GM23338 (cell line): ENCODE measurements at regions not wholly inside any gene's neighbourhood (a gene's known extent, or its start where the extent isn't known, plus 50 kb on each side); places are given as distances from the start of the nearest gene placed in this dataset.

Experiments used
- ATAC-seq: fragments of 200-7000 bp; cut with Tn5 transposase; 3 replicates; pipeline ENCODE4 v1.9.1; 2020
- DNase-seq: peaks from one replicate; pipeline ENCODE4 v3.0.0-alpha.2; 2015; ENCODE audit warnings: low spot score
- H2AFZ ChIP-seq: fragments of 200-600 bp; sonication (generic); 2 replicates; pipeline ENCODE4 v1.8.0; 2016; ENCODE audit warnings: antibody characterized with exemption, mild to moderate bottlenecking, moderate library complexity
- H3F3A ChIP-seq: fragments of 200-600 bp; sonication (generic); replicated peaks from 2 replicates; pipeline ENCODE4 v1.8.0; 2017; ENCODE audit warnings: antibody characterized with exemption, mixed run types, low read depth
- H3K27ac ChIP-seq: fragments of 200-600 bp; sonication (generic); 2 replicates; pipeline ENCODE4 v1.6.1; 2016; ENCODE audit warnings: low read depth
- H3K27me3 ChIP-seq: fragments of 200-600 bp; sonication (generic); 2 replicates; pipeline ENCODE4 v1.8.0; 2016; ENCODE audit warnings: mild to moderate bottlenecking, mixed run types, moderate library complexity; ENCODE audit not compliant: insufficient read depth
- H3K36me3 ChIP-seq: fragments of 200-600 bp; sonication (generic); 2 replicates; pipeline ENCODE4 v1.8.0; 2016; ENCODE audit warnings: mild to moderate bottlenecking; ENCODE audit not compliant: insufficient read depth
- H3K4me1 ChIP-seq: fragments of 200-600 bp; sonication (generic); 2 replicates; pipeline ENCODE4 v1.8.0; 2016; ENCODE audit warnings: mild to moderate bottlenecking, moderate library complexity; ENCODE audit not compliant: insufficient read depth
- H3K4me2 ChIP-seq: fragments of 200-600 bp; sonication (generic); 2 replicates; pipeline ENCODE4 v1.7.1; 2017; ENCODE audit warnings: mixed run types
- H3K4me3 ChIP-seq: fragments of 200-600 bp; sonication (generic); 2 replicates; pipeline ENCODE4 v1.6.1; 2016; ENCODE audit warnings: mixed run types
- H3K79me2 ChIP-seq: fragments of 200-600 bp; sonication (generic); replicated peaks from 2 replicates; pipeline ENCODE4 v1.8.0; 2017; ENCODE audit warnings: mild to moderate bottlenecking; ENCODE audit not compliant: insufficient read depth
- H3K9me2 ChIP-seq: fragments of 200-600 bp; sonication (generic); 2 replicates; pipeline ENCODE4 v1.8.0; 2017; ENCODE audit not compliant: insufficient read depth
- H4K20me1 ChIP-seq: fragments of 200-600 bp; sonication (generic); replicated peaks from 2 replicates; pipeline ENCODE4 v1.8.0; 2017; ENCODE audit warnings: mild to moderate bottlenecking; ENCODE audit not compliant: insufficient read depth
- H3K27ac Mint-ChIP-seq: 2 replicates; pipeline ENCODE4 v1.8.0; 2020; ENCODE audit warnings: inconsistent platforms, mild to moderate bottlenecking, moderate library complexity, mixed read lengths
- H3K27me3 Mint-ChIP-seq: 3 replicates; pipeline ENCODE4 v1.8.0; 2022; ENCODE audit warnings: low read depth, mild to moderate bottlenecking, moderate library complexity, mixed read lengths, inconsistent platforms; ENCODE audit not compliant: insufficient read depth, poor library complexity
- H3K36me3 Mint-ChIP-seq: 3 replicates; pipeline ENCODE4 v1.8.0; 2021; ENCODE audit warnings: low read depth, mild to moderate bottlenecking, inconsistent platforms, moderate library complexity, mixed read lengths
- H3K4me1 Mint-ChIP-seq: 3 replicates; pipeline ENCODE4 v1.8.0; 2020; ENCODE audit warnings: mild to moderate bottlenecking, inconsistent platforms, mixed read lengths
- H3K4me3 Mint-ChIP-seq: 3 replicates; pipeline ENCODE4 v1.8.0; 2021; ENCODE audit warnings: moderate library complexity, mild to moderate bottlenecking, inconsistent platforms, mixed read lengths
- H3K9me3 Mint-ChIP-seq: 3 replicates; pipeline ENCODE4 v1.8.0; 2020; ENCODE audit warnings: moderate library complexity, mild to moderate bottlenecking, inconsistent platforms, mixed read lengths
- CREB1 ChIP-seq: fragments of 250-450 bp; sonication (Bioruptor Pico); IDR thresholded peaks from 2 replicates; pipeline ENCODE4 v1.5.0; 2020; ENCODE audit warnings: low read depth, mild to moderate bottlenecking, moderate library complexity
- EZH2 ChIP-seq: fragments of 200-600 bp; sonication (generic); IDR thresholded peaks from one replicate; pipeline ENCODE4 v1.8.0; 2017; ENCODE audit warnings: antibody characterized with exemption, mild to moderate bottlenecking, low read depth; ENCODE audit not compliant: unreplicated experiment
- EZH2phosphoT487 ChIP-seq: fragments of 200-600 bp; sonication (generic); IDR thresholded peaks from one replicate; pipeline ENCODE4 v1.8.1; 2018; ENCODE audit warnings: antibody characterized with exemption; ENCODE audit not compliant: unreplicated experiment
- JUNB ChIP-seq: IDR thresholded peaks from one replicate; pipeline ENCODE4 v1.6.1; 2016; ENCODE audit warnings: antibody characterized with exemption; ENCODE audit not compliant: unreplicated experiment
- NANOG ChIP-seq: IDR thresholded peaks from 2 replicates; pipeline ENCODE4 v1.6.1; 2016; ENCODE audit warnings: antibody characterized with exemption, borderline replicate concordance
- POLR2AphosphoS5 ChIP-seq: IDR thresholded peaks from 2 replicates; pipeline ENCODE4 v1.6.1; 2016; ENCODE audit warnings: antibody characterized with exemption, low read depth
- STAT1 ChIP-seq: IDR thresholded peaks from one replicate; pipeline ENCODE4 v1.6.1; 2016; ENCODE audit warnings: antibody characterized with exemption; ENCODE audit not compliant: unreplicated experiment
- ZNF114 ChIP-seq: fragments of 250-450 bp; sonication (Bioruptor Pico); IDR thresholded peaks from 2 replicates; pipeline ENCODE4 v1.5.0; 2020; ENCODE audit warnings: mild to moderate bottlenecking, moderate library complexity
- ZNF331 ChIP-seq: fragments of 250-450 bp; sonication (Bioruptor Pico); IDR thresholded peaks from 2 replicates; pipeline ENCODE4 v1.5.0; 2020; ENCODE audit warnings: low read depth, mild to moderate bottlenecking, moderate library complexity
- TF ChIP-seq, protein P1 (sequence below), 2 experiments: fragments of 200-600 bp in 1 of 2; sonication (generic) in 1 of 2; conservative IDR thresholded peaks; 2 replicates each; pipeline versions ENCODE4 v1.5.1 to v1.6.1; 2016 to 2017; ENCODE audit warnings: antibody characterized with exemption in 2 of 2, low read depth in 2 of 2, mild to moderate bottlenecking in 2 of 2, moderate library complexity in 1 of 2
- TF ChIP-seq, protein P2 (sequence below): IDR thresholded peaks from 2 replicates; pipeline ENCODE4 v1.6.1; 2016; ENCODE audit warnings: antibody characterized with exemption
- TF ChIP-seq, protein P3 (sequence below): IDR thresholded peaks from one replicate; pipeline ENCODE4 v1.6.1; 2018; ENCODE audit warnings: antibody characterized with exemption; ENCODE audit not compliant: unreplicated experiment
- TF ChIP-seq, protein P4 (sequence below): fragments of 250-450 bp; sonication (Bioruptor Pico); IDR thresholded peaks from 2 replicates; pipeline ENCODE4 v1.5.0; 2020; ENCODE audit warnings: mild to moderate bottlenecking, moderate library complexity

DNA sequence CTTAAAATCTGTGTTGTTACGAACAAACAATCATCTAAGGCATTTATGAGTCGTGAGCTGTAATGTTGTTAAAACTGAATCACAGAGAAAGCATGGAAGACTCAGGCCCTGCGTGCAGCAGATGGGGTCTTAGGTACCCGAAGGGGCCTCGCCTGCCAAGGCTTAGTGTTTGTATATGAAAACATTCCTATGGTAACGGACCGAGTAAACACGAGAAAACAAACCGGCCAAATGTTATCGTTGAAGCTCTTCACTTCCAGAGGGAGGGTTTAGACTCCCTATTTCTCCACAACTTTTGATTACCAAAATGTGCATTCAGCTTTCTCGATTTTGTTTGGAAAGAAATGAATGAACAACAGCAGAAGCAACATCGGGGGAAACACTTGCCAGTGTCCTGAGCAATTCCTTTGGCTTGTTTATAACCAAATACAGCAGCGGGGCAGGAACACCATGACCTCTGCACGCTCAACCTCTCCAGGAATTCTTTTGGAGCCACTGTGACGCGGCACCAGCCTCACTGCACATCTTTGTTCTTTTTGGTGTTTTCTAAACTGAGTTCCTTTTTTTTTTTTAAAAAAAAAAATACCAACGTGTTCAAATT, 121.6 kb upstream of the KLF6 start:
- no peak overlapping the region for H3K27ac ChIP-seq
- TF ChIP-seq ZNF331 (CRISPR knock-in tag) (no peak), POLR2AphosphoS5 (no peak), CREB1 (CRISPR knock-in tag) (no peak), EZH2 (no peak), ZNF114 (CRISPR knock-in tag) (no peak), NANOG (no peak), STAT1 (no peak), JUNB (no peak), EZH2phosphoT487 (no peak)
- TF ChIP-seq, protein P1, sequence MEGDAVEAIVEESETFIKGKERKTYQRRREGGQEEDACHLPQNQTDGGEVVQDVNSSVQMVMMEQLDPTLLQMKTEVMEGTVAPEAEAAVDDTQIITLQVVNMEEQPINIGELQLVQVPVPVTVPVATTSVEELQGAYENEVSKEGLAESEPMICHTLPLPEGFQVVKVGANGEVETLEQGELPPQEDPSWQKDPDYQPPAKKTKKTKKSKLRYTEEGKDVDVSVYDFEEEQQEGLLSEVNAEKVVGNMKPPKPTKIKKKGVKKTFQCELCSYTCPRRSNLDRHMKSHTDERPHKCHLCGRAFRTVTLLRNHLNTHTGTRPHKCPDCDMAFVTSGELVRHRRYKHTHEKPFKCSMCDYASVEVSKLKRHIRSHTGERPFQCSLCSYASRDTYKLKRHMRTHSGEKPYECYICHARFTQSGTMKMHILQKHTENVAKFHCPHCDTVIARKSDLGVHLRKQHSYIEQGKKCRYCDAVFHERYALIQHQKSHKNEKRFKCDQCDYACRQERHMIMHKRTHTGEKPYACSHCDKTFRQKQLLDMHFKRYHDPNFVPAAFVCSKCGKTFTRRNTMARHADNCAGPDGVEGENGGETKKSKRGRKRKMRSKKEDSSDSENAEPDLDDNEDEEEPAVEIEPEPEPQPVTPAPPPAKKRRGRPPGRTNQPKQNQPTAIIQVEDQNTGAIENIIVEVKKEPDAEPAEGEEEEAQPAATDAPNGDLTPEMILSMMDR (conservative IDR thresholded peaks at IDR 0.05; ENCODE audit: low read depth in 2 of 2): no peak
- TF ChIP-seq, protein P2, sequence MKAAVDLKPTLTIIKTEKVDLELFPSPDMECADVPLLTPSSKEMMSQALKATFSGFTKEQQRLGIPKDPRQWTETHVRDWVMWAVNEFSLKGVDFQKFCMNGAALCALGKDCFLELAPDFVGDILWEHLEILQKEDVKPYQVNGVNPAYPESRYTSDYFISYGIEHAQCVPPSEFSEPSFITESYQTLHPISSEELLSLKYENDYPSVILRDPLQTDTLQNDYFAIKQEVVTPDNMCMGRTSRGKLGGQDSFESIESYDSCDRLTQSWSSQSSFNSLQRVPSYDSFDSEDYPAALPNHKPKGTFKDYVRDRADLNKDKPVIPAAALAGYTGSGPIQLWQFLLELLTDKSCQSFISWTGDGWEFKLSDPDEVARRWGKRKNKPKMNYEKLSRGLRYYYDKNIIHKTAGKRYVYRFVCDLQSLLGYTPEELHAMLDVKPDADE: no peak
- TF ChIP-seq, protein P3, sequence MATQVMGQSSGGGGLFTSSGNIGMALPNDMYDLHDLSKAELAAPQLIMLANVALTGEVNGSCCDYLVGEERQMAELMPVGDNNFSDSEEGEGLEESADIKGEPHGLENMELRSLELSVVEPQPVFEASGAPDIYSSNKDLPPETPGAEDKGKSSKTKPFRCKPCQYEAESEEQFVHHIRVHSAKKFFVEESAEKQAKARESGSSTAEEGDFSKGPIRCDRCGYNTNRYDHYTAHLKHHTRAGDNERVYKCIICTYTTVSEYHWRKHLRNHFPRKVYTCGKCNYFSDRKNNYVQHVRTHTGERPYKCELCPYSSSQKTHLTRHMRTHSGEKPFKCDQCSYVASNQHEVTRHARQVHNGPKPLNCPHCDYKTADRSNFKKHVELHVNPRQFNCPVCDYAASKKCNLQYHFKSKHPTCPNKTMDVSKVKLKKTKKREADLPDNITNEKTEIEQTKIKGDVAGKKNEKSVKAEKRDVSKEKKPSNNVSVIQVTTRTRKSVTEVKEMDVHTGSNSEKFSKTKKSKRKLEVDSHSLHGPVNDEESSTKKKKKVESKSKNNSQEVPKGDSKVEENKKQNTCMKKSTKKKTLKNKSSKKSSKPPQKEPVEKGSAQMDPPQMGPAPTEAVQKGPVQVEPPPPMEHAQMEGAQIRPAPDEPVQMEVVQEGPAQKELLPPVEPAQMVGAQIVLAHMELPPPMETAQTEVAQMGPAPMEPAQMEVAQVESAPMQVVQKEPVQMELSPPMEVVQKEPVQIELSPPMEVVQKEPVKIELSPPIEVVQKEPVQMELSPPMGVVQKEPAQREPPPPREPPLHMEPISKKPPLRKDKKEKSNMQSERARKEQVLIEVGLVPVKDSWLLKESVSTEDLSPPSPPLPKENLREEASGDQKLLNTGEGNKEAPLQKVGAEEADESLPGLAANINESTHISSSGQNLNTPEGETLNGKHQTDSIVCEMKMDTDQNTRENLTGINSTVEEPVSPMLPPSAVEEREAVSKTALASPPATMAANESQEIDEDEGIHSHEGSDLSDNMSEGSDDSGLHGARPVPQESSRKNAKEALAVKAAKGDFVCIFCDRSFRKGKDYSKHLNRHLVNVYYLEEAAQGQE: no peak
- TF ChIP-seq, protein P4, sequence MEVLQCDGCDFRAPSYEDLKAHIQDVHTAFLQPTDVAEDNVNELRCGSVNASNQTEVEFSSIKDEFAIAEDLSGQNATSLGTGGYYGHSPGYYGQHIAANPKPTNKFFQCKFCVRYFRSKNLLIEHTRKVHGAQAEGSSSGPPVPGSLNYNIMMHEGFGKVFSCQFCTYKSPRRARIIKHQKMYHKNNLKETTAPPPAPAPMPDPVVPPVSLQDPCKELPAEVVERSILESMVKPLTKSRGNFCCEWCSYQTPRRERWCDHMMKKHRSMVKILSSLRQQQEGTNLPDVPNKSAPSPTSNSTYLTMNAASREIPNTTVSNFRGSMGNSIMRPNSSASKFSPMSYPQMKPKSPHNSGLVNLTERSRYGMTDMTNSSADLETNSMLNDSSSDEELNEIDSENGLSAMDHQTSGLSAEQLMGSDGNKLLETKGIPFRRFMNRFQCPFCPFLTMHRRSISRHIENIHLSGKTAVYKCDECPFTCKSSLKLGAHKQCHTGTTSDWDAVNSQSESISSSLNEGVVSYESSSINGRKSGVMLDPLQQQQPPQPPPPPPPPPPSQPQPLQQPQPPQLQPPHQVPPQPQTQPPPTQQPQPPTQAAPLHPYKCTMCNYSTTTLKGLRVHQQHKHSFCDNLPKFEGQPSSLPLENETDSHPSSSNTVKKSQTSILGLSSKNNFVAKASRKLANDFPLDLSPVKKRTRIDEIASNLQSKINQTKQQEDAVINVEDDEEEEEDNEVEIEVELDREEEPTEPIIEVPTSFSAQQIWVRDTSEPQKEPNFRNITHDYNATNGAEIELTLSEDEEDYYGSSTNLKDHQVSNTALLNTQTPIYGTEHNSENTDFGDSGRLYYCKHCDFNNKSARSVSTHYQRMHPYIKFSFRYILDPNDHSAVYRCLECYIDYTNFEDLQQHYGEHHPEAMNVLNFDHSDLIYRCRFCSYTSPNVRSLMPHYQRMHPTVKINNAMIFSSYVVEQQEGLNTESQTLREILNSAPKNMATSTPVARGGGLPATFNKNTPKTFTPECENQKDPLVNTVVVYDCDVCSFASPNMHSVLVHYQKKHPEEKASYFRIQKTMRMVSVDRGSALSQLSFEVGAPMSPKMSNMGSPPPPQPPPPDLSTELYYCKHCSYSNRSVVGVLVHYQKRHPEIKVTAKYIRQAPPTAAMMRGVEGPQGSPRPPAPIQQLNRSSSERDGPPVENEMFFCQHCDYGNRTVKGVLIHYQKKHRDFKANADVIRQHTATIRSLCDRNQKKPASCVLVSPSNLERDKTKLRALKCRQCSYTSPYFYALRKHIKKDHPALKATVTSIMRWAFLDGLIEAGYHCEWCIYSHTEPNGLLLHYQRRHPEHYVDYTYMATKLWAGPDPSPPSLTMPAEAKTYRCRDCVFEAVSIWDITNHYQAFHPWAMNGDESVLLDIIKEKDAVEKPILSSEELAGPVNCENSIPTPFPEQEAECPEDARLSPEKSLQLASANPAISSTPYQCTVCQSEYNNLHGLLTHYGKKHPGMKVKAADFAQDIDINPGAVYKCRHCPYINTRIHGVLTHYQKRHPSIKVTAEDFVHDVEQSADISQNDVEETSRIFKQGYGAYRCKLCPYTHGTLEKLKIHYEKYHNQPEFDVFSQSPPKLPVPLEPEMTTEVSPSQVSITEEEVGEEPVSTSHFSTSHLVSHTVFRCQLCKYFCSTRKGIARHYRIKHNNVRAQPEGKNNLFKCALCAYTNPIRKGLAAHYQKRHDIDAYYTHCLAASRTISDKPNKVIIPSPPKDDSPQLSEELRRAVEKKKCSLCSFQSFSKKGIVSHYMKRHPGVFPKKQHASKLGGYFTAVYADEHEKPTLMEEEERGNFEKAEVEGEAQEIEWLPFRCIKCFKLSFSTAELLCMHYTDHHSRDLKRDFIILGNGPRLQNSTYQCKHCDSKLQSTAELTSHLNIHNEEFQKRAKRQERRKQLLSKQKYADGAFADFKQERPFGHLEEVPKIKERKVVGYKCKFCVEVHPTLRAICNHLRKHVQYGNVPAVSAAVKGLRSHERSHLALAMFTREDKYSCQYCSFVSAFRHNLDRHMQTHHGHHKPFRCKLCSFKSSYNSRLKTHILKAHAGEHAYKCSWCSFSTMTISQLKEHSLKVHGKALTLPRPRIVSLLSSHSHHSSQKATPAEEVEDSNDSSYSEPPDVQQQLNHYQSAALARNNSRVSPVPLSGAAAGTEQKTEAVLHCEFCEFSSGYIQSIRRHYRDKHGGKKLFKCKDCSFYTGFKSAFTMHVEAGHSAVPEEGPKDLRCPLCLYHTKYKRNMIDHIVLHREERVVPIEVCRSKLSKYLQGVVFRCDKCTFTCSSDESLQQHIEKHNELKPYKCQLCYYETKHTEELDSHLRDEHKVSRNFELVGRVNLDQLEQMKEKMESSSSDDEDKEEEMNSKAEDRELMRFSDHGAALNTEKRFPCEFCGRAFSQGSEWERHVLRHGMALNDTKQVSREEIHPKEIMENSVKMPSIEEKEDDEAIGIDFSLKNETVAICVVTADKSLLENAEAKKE (CRISPR knock-in tag): no peak
- no peak overlapping the region for H3K4me3 ChIP-seq
- no peaks in the 10 kb centered on the region for H3K36me3 Mint-ChIP-seq
- H3K27me3 Mint-ChIP-seq: peaks cover 2% of the 10 kb centered on the region
- no peaks in the 10 kb centered on the region for H3K9me2 ChIP-seq
- peaks cover 5% of the 10 kb centered on the region; the same call in 1 of the 3 replicates for H3K9me3 Mint-ChIP-seq
- H4K20me1 ChIP-seq: no peaks in the 10 kb centered on the region
- H3K36me3 ChIP-seq: no peaks in the 10 kb centered on the region
- no peaks in the 10 kb centered on the region for H3K4me1 ChIP-seq
- no peaks in the 10 kb centered on the region for H3K27me3 ChIP-seq
- H3K4me2 ChIP-seq: no peak overlapping the region
- DNase-seq: peak; percentile 38
- no peak overlapping the region for H3K4me3 Mint-ChIP-seq
- no peak overlapping the region for H2AFZ ChIP-seq
- ATAC-seq: no peak
- no peaks in the 10 kb centered on the region for H3K79me2 ChIP-seq
- no peaks in the 10 kb centered on the region for H3F3A ChIP-seq
- H3K27ac Mint-ChIP-seq: no peak overlapping the region
- no peaks in the 10 kb centered on the region for H3K4me1 Mint-ChIP-seq
